Fibroblast of lung (primary cell): ENCODE measurements at regions not wholly inside any gene's neighbourhood (a gene's known extent, or its start where the extent isn't known, plus 50 kb on each side); places are given as distances from the start of the nearest gene placed in this dataset.

Experiments used
- EZH2 ChIP-seq: IDR thresholded peaks from 2 replicates; pipeline ENCODE4 v1.5.1; 2012; ENCODE audit warnings: low read length, control low read depth, mild to moderate bottlenecking; ENCODE audit errors: missing control alignments
- TF ChIP-seq, protein P1 (sequence below), 2 donors: IDR thresholded peaks in 1 of 2; conservative IDR thresholded peaks in 1 of 2; 1 replicate in 1 of 2; 2 replicates in 1 of 2; pipeline ENCODE4 v1.5.1; 2011 to 2012; ENCODE audit warnings: low read length in 2 of 2, control low read depth in 1 of 2, inconsistent platforms in 1 of 2, low read depth in 1 of 2, mild to moderate bottlenecking in 1 of 2

DNA sequence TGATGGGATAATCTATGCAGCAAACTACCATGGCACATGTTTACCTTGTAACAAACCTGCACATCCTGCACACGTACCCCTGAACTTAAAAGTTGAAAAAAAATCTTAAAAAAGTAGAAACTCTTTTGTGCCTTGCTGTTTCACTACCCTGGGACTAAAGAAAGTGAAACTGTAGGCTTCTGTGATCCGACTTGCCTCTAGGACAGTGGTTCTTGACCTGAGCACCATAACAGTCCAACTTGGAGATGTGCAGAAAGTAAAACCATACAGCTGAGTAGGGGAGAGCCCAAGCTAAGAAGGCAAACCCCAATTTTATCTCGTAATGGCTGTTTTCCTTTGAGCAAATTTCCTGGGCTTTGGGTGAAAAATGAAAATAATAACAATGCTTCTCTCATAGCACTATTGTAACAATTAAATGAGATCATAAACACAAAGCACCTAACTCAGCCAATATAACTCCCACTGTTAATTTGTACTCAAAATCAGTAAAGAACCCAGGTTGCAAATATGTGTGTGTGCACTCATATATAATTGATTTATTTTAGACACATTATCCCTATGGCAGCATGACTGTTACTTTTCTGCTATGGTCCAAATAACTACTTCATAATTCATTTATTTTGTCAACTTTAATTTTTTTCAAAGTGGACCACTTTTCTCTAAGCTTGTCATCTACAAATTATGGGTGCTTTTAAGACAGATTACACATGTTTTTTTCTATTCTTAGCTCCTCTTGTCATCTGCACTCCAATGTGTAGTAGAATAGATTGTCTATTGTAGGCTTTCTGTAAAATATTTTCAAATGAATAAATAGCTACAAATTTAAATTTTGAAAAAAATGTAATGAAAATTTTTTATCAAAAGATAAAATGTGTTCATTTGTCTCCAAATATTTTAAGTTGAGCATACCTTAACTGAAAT is 334.9 kb downstream of the BTG1 start:
- TF ChIP-seq, protein P1, sequence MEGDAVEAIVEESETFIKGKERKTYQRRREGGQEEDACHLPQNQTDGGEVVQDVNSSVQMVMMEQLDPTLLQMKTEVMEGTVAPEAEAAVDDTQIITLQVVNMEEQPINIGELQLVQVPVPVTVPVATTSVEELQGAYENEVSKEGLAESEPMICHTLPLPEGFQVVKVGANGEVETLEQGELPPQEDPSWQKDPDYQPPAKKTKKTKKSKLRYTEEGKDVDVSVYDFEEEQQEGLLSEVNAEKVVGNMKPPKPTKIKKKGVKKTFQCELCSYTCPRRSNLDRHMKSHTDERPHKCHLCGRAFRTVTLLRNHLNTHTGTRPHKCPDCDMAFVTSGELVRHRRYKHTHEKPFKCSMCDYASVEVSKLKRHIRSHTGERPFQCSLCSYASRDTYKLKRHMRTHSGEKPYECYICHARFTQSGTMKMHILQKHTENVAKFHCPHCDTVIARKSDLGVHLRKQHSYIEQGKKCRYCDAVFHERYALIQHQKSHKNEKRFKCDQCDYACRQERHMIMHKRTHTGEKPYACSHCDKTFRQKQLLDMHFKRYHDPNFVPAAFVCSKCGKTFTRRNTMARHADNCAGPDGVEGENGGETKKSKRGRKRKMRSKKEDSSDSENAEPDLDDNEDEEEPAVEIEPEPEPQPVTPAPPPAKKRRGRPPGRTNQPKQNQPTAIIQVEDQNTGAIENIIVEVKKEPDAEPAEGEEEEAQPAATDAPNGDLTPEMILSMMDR (conservative IDR thresholded peaks at IDR 0.05 in 1 of 2, IDR thresholded peaks at IDR 0.05 in 1 of 2; ENCODE audit: low read depth in 1 of 2, low read length in 2 of 2) = no peak
- TF ChIP-seq EZH2 = no peak
